Caco-2 (cell line): ENCODE measurements at regions not wholly inside any gene's neighbourhood (a gene's known extent, or its start where the extent isn't known, plus 50 kb on each side); places are given as distances from the start of the nearest gene placed in this dataset.

Experiments
- BruUV-seq: library from RNA; stranded (reverse); fragments of 400-500 nt; replicated peaks from 2 replicates; lab custom pipeline; 2021; lab: Mats Ljungman, UMichigan
- CTCF ChIA-PET: fragments of 300-600 bp; sonication (Branson Sonifier 250); formaldehyde crosslinking; loops from one replicate; lab custom pipeline; 2022; ENCODE audit warnings: antibody characterized with exemption; lab: Charles Lee
- POLR2A ChIA-PET: fragments of 300-600 bp; sonication (Branson Sonifier 250); formaldehyde crosslinking; loops from one replicate; lab custom pipeline; 2022; ENCODE audit warnings: antibody characterized with exemption; lab: Charles Lee
- DNase-seq, 2 experiments: peaks; one replicate each; pipeline versions ENCODE4 v3.0.0 to v3.0.0-alpha.2; 2020 to 2022
- H3K27me3 ChIP-seq: replicated peaks from 2 replicates; pipeline ENCODE4 v1.6.0; 2011; ENCODE audit warnings: low read length; ENCODE audit not compliant: control insufficient read depth, insufficient read depth
- H3K36me3 ChIP-seq: 2 replicates; pipeline ENCODE4 v1.5.1; 2011; ENCODE audit warnings: low read length; ENCODE audit not compliant: control insufficient read depth, insufficient read depth
- H3K4me1 ChIP-seq: fragments of 250-450 bp; sonication (Bioruptor Pico); 2 replicates; pipeline ENCODE4 v1.5.1; 2020; ENCODE audit warnings: mild to moderate bottlenecking
- H3K4me3 ChIP-seq: 2 replicates; pipeline ENCODE4 v1.5.1; 2011; ENCODE audit warnings: low read depth, mild to moderate bottlenecking, control low read depth, low read length
- H3K9me3 ChIP-seq: fragments of 250-450 bp; sonication (Bioruptor Pico); 2 replicates; pipeline ENCODE4 v1.5.1; 2020; ENCODE audit warnings: mild to moderate bottlenecking, moderate library complexity
- H3K27ac Mint-ChIP-seq: one replicate; pipeline ENCODE4 v1.8.0; 2022; ENCODE audit warnings: mixed read lengths; ENCODE audit not compliant: unreplicated experiment
- H3K27me3 Mint-ChIP-seq: one replicate; pipeline ENCODE4 v1.8.0; 2022; ENCODE audit warnings: mixed read lengths; ENCODE audit not compliant: insufficient read depth, unreplicated experiment
- H3K36me3 Mint-ChIP-seq: one replicate; pipeline ENCODE4 v1.8.0; 2022; ENCODE audit warnings: mild to moderate bottlenecking, mixed read lengths; ENCODE audit not compliant: insufficient read depth, unreplicated experiment
- H3K4me1 Mint-ChIP-seq: one replicate; pipeline ENCODE4 v1.8.0; 2022; ENCODE audit warnings: low read depth, mixed read lengths; ENCODE audit not compliant: unreplicated experiment
- H3K4me3 Mint-ChIP-seq: one replicate; pipeline ENCODE4 v1.8.0; 2022; ENCODE audit warnings: mild to moderate bottlenecking, moderate library complexity, mixed read lengths; ENCODE audit not compliant: unreplicated experiment
- H3K9me3 Mint-ChIP-seq: one replicate; pipeline ENCODE4 v1.8.0; 2022; ENCODE audit warnings: mixed read lengths; ENCODE audit not compliant: unreplicated experiment
- CTCF ChIP-seq, 2 experiments: fragments of 200-600 bp in 1 of 2; IDR thresholded peaks; 1 replicate in 1 of 2; 2 replicates in 1 of 2; pipeline versions ENCODE4 v1.5.1 to v1.8.0; 2011 to 2022; ENCODE audit warnings: antibody characterized with exemption in 1 of 2, control low read depth in 1 of 2, inconsistent platforms in 1 of 2, low read depth in 1 of 2, low read length in 1 of 2, mild to moderate bottlenecking in 1 of 2, moderate library complexity in 1 of 2; ENCODE audit not compliant: insufficient read depth in 1 of 2, severe bottlenecking in 1 of 2, unreplicated experiment in 1 of 2
- intact Hi-C: fragments of 100-400 bp; cut with micrococcal nuclease; formaldehyde crosslinking; loops from one replicate; pipeline ENCODE4 v1.10.0; 2022; ENCODE audit not compliant: unreplicated experiment

GRCh38 chr11:127895776-127896175 lies 691.6 kb downstream of the ETS1 start:
- ChIA-PET POLR2A (no interaction called here), CTCF (no interaction called here)
- Mint-ChIP-seq H3K27me3 (no peaks in the 10 kb centered on the region), H3K36me3 (no peaks in the 10 kb centered on the region), H3K4me1 (no peaks in the 10 kb centered on the region), H3K9me3 (peaks cover 32% of the 10 kb centered on the region), H3K27ac (no peak overlapping the region), H3K4me3 (no peak overlapping the region)
- H3K4me1 ChIP-seq = no peaks in the 10 kb centered on the region; the same call in 1 of the 2 replicates
- H3K27me3 ChIP-seq = no peaks in the 10 kb centered on the region
- DNase-seq = no peak
- H3K36me3 ChIP-seq = no peaks in the 10 kb centered on the region
- no peak for TF ChIP-seq CTCF (IDR thresholded peaks at IDR 0.05; ENCODE audit: insufficient read depth in 1 of 2, low read depth in 1 of 2, low read length in 1 of 2, severe bottlenecking in 1 of 2, unreplicated experiment in 1 of 2)
- peaks cover 6% of the 10 kb centered on the region; the same call in 1 of the 2 replicates for H3K9me3 ChIP-seq
- H3K4me3 ChIP-seq = no peak overlapping the region
- intact Hi-C loops = no loop called here
- BruUV-seq = no TSS peak

GRCh38 chr11:127894316-127894715 lies 693.0 kb downstream of the ETS1 start:
- Histone ChIP-seq H3K36me3 (no peaks in the 10 kb centered on the region), H3K4me3 (no peak overlapping the region), H3K4me1 (no peaks in the 10 kb centered on the region; the same call in 1 of the 2 replicates), H3K27me3 (no peaks in the 10 kb centered on the region), H3K9me3 (peaks cover 6% of the 10 kb centered on the region; the same call in 1 of the 2 replicates)
- no peak for TF ChIP-seq CTCF (IDR thresholded peaks at IDR 0.05; ENCODE audit: insufficient read depth in 1 of 2, low read depth in 1 of 2, low read length in 1 of 2, severe bottlenecking in 1 of 2, unreplicated experiment in 1 of 2)
- no peak for DNase-seq
- Mint-ChIP-seq H3K36me3 (no peaks in the 10 kb centered on the region), H3K4me3 (no peak overlapping the region), H3K9me3 (peaks cover 31% of the 10 kb centered on the region), H3K27ac (no peak overlapping the region), H3K4me1 (no peaks in the 10 kb centered on the region), H3K27me3 (no peaks in the 10 kb centered on the region)
- no TSS peak for BruUV-seq
- CTCF ChIA-PET = no interaction called here
- POLR2A ChIA-PET = no interaction called here
- intact Hi-C loops = no loop called here

GRCh38 chr11:127890030-127890615 lies 697.2 kb downstream of the ETS1 start:
- Mint-ChIP-seq H3K36me3 (no peaks in the 10 kb centered on the region), H3K27me3 (no peaks in the 10 kb centered on the region), H3K4me3 (no peak overlapping the region), H3K27ac (no peak overlapping the region), H3K9me3 (peaks cover 23% of the 10 kb centered on the region), H3K4me1 (no peaks in the 10 kb centered on the region)
- ChIA-PET CTCF (no interaction called here), POLR2A (no interaction called here)
- no peaks in the 10 kb centered on the region for H3K36me3 ChIP-seq
- no peak for TF ChIP-seq CTCF (IDR thresholded peaks at IDR 0.05; ENCODE audit: insufficient read depth in 1 of 2, low read depth in 1 of 2, low read length in 1 of 2, severe bottlenecking in 1 of 2, unreplicated experiment in 1 of 2)
- H3K9me3 ChIP-seq = peaks cover 14% of the 10 kb centered on the region
- intact Hi-C loops = no loop called here
- no peak for DNase-seq
- no peak overlapping the region for H3K4me3 ChIP-seq
- H3K4me1 ChIP-seq = no peaks in the 10 kb centered on the region; the same call in 1 of the 2 replicates
- H3K27me3 ChIP-seq = no peaks in the 10 kb centered on the region
- no TSS peak for BruUV-seq
